Kidney epithelial cell (primary cell): ENCODE measurements at regions not wholly inside any gene's neighbourhood (a gene's known extent, or its start where the extent isn't known, plus 50 kb on each side); places are given as distances from the start of the nearest gene placed in this dataset.

Source experiments
- DNase-seq: peaks from one replicate; pipeline ENCODE4 v3.0.0-alpha.2; 2010; ENCODE audit warnings: low read depth
- H3K27me3 ChIP-seq: 2 replicates; pipeline ENCODE4 v1.6.0; 2011; ENCODE audit warnings: low read length; ENCODE audit not compliant: control insufficient read depth, insufficient read depth
- H3K36me3 ChIP-seq: 2 replicates; pipeline ENCODE4 v1.5.1; 2011; ENCODE audit warnings: low read length; ENCODE audit not compliant: control insufficient read depth, insufficient read depth
- H3K4me3 ChIP-seq: 2 replicates; pipeline ENCODE4 v1.5.1; 2011; ENCODE audit warnings: low read depth, mild to moderate bottlenecking, control low read depth, low read length
- CTCF ChIP-seq: IDR thresholded peaks from 2 replicates; pipeline ENCODE4 v1.5.1; 2011; ENCODE audit warnings: mild to moderate bottlenecking, moderate library complexity, low read length, control low read depth, inconsistent platforms; ENCODE audit not compliant: insufficient read depth, poor library complexity, severe bottlenecking

- Histone ChIP-seq H3K4me3 (no peak overlapping the region), H3K36me3 (no peaks in the 10 kb centered on the region), H3K27me3 (no peaks in the 10 kb centered on the region)
- DNase-seq: no peak
- no peak for TF ChIP-seq CTCF
Observed at GRCh38 chr4:111855308-111855707, 289.9 kb upstream of the FAM241A start.

GRCh38 chr4:111864066-111864465, 281.2 kb upstream of the FAM241A start:
- no peaks in the 10 kb centered on the region for H3K27me3 ChIP-seq
- TF ChIP-seq CTCF: no peak
- DNase-seq: no peak
- no peaks in the 10 kb centered on the region for H3K36me3 ChIP-seq
- H3K4me3 ChIP-seq: no peak overlapping the region

GRCh38 chr4:111869339-111869738, 275.9 kb upstream of the FAM241A start:
- no peaks in the 10 kb centered on the region for H3K27me3 ChIP-seq
- H3K4me3 ChIP-seq: no peak overlapping the region
- no peaks in the 10 kb centered on the region for H3K36me3 ChIP-seq
- TF ChIP-seq CTCF: no peak
- no peak for DNase-seq

GRCh38 chr4:111871802-111872201, 273.5 kb upstream of the FAM241A start:
- Histone ChIP-seq H3K4me3 (no peak overlapping the region), H3K36me3 (no peaks in the 10 kb centered on the region), H3K27me3 (no peaks in the 10 kb centered on the region)
- TF ChIP-seq CTCF: no peak
- DNase-seq: no peak

- H3K4me3 ChIP-seq: no peak overlapping the region
- TF ChIP-seq CTCF: no peak
- no peaks in the 10 kb centered on the region for H3K27me3 ChIP-seq
- no peaks in the 10 kb centered on the region for H3K36me3 ChIP-seq
- DNase-seq: no peak
Observed at GRCh38 chr4:111873801-111874200, 271.5 kb upstream of the FAM241A start.

GRCh38 chr4:111879539-111879938, 265.7 kb upstream of the FAM241A start:
- Histone ChIP-seq H3K4me3 (no peak overlapping the region), H3K36me3 (no peaks in the 10 kb centered on the region), H3K27me3 (no peaks in the 10 kb centered on the region)
- DNase-seq: no peak
- no peak for TF ChIP-seq CTCF
